ENCODE measurements at regions not wholly inside any gene's neighbourhood (a gene's known extent, or its start where the extent isn't known, plus 50 kb on each side); places are given as distances from the start of the nearest gene placed in this dataset.

- Histone ChIP-seq H3K9me3 (no peaks in the 10 kb centered on the region), H3K4me3 (no peak overlapping the region), H3K27me3 (no peaks in the 10 kb centered on the region), H3K36me3 (no peaks in the 10 kb centered on the region), H3K9ac (ENCODE audit: low read depth in 2 of 2, low read length in 2 of 2) (no peak overlapping the region), H3K4me1 (no peaks in the 10 kb centered on the region), H3K27ac (no peak overlapping the region)
- DNase-seq, result no peak
- intact Hi-C loops (cut with DNase I), result no loop called here
- TF ChIP-seq CTCF (IDR thresholded peaks at IDR 0.05), result no peak
These were observed 205.5 kb downstream of the NDFIP2 start for GRCh38 chr13:79686441-79686840.

GRCh38 chr13:79684371-79684770, 203.4 kb downstream of the NDFIP2 start:
- no peak overlapping the region for H3K4me3 ChIP-seq
- no peaks in the 10 kb centered on the region for H3K4me1 ChIP-seq
- intact Hi-C loops (cut with DNase I), result no loop called here
- H3K27ac ChIP-seq, result no peak overlapping the region
- no peaks in the 10 kb centered on the region for H3K9me3 ChIP-seq
- TF ChIP-seq CTCF (IDR thresholded peaks at IDR 0.05), result no peak
- H3K36me3 ChIP-seq, result no peaks in the 10 kb centered on the region
- no peaks in the 10 kb centered on the region for H3K27me3 ChIP-seq
- no peak for DNase-seq
- H3K9ac ChIP-seq (ENCODE audit: low read depth in 2 of 2, low read length in 2 of 2), result no peak overlapping the region

- H3K36me3 ChIP-seq, result no peaks in the 10 kb centered on the region
- no peak for TF ChIP-seq CTCF (IDR thresholded peaks at IDR 0.05)
- H3K9ac ChIP-seq (ENCODE audit: low read depth in 2 of 2, low read length in 2 of 2), result no peak overlapping the region
- H3K4me3 ChIP-seq, result no peak overlapping the region
- no peaks in the 10 kb centered on the region for H3K9me3 ChIP-seq
- DNase-seq, result no peak
- intact Hi-C loops (cut with DNase I), result no loop called here
- no peaks in the 10 kb centered on the region for H3K4me1 ChIP-seq
- H3K27me3 ChIP-seq, result no peaks in the 10 kb centered on the region
- H3K27ac ChIP-seq, result no peak overlapping the region
These were observed 201.2 kb downstream of the NDFIP2 start for GRCh38 chr13:79682164-79682563.

GRCh38 chr13:79681069-79681468, 200.1 kb downstream of the NDFIP2 start:
- H3K27ac ChIP-seq, result no peak overlapping the region
- H3K27me3 ChIP-seq, result no peaks in the 10 kb centered on the region
- no peaks in the 10 kb centered on the region for H3K9me3 ChIP-seq
- no peak overlapping the region for H3K4me3 ChIP-seq
- no peaks in the 10 kb centered on the region for H3K4me1 ChIP-seq
- no peak for DNase-seq
- intact Hi-C loops (cut with DNase I), result no loop called here
- H3K36me3 ChIP-seq, result no peaks in the 10 kb centered on the region
- TF ChIP-seq CTCF (IDR thresholded peaks at IDR 0.05), result no peak
- H3K9ac ChIP-seq (ENCODE audit: low read depth in 2 of 2, low read length in 2 of 2), result no peak overlapping the region

GRCh38 chr13:79680485-79680884, 199.5 kb downstream of the NDFIP2 start:
- Histone ChIP-seq H3K36me3 (no peaks in the 10 kb centered on the region), H3K4me1 (no peaks in the 10 kb centered on the region), H3K27ac (no peak overlapping the region), H3K9me3 (no peaks in the 10 kb centered on the region), H3K27me3 (no peaks in the 10 kb centered on the region), H3K9ac (ENCODE audit: low read depth in 2 of 2, low read length in 2 of 2) (no peak overlapping the region), H3K4me3 (no peak overlapping the region)
- intact Hi-C loops (cut with DNase I), result no loop called here
- DNase-seq, result no peak
- TF ChIP-seq CTCF (IDR thresholded peaks at IDR 0.05), result no peak

- H3K36me3 ChIP-seq, result no peaks in the 10 kb centered on the region
- intact Hi-C loops (cut with DNase I), result loop anchor here (5.0 kb wide), 2 partner anchors 98 to 683 kb away; no protein-coding TSS in a partner anchor
- TF ChIP-seq CTCF (IDR thresholded peaks at IDR 0.05), result peak; percentile 84
- H3K4me3 ChIP-seq, result no peak overlapping the region
- no peak overlapping the region for H3K27ac ChIP-seq
- no peaks in the 10 kb centered on the region for H3K4me1 ChIP-seq
- no peaks in the 10 kb centered on the region for H3K27me3 ChIP-seq
- DNase-seq, result peak; percentile 85
- H3K9me3 ChIP-seq, result no peaks in the 10 kb centered on the region
- no peak overlapping the region for H3K9ac ChIP-seq (ENCODE audit: low read depth in 2 of 2, low read length in 2 of 2)
These were observed 198.4 kb downstream of the NDFIP2 start for GRCh38 chr13:79679334-79679733.

Measured in colonic mucosa (tissue), 4 donors.